ENCODE measurements at regions not wholly inside any gene's neighbourhood (a gene's known extent, or its start where the extent isn't known, plus 50 kb on each side); places are given as distances from the start of the nearest gene placed in this dataset.
"Not testable (repeated sequence)": the region's sequence is repeated elsewhere in the genome, so short reads cannot be mapped to it uniquely, and the experiment has no call there.

DNA sequence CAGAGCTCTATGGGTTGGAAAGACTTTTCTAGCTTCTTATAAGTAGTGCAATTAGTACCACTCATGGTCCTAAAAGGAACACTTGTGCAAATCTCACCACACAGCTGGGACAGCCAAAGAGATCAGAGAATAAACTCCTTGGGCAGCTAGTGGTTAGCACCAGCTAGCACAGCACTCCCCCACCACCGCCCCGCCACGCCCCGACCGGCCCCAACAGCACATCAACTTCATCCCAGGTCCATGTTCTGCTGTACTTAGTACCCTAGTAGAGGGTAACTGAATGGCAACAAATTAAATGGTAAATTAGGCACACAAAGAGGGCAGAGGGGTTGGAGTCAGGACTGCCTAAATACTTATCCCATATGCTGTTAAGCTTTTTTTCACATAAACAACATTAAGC is 118.3 kb upstream of the NPAP1 start:
- H3K79me2 ChIP-seq (ENCODE audit: control insufficient read depth, insufficient read depth, low read length, poor library complexity); H3K79me1 ChIP-seq (ENCODE audit: low read length); H2AFZ ChIP-seq (ENCODE audit: insufficient read depth, low read length, poor library complexity); H3K4me1 ChIP-seq (ENCODE audit: control insufficient read depth in 1 of 2, insufficient read depth in 2 of 2, low read length in 2 of 2); H4K12ac ChIP-seq (ENCODE audit: low read depth, low read length); H3K18ac ChIP-seq (ENCODE audit: low read length); DNase-seq; H3K9ac ChIP-seq (ENCODE audit: low read length); H4K91ac ChIP-seq (ENCODE audit: low read depth, low read length); H3K9me3 ChIP-seq (ENCODE audit: insufficient read depth, low read depth, low read length); H2BK12ac ChIP-seq (ENCODE audit: low read length); H3K4ac ChIP-seq (ENCODE audit: low read depth, low read length); H3K27me3 ChIP-seq (ENCODE audit: insufficient read depth, low read length); H3K23ac ChIP-seq (ENCODE audit: low read length); H3K14ac ChIP-seq (ENCODE audit: low read length); H3K36me3 ChIP-seq (ENCODE audit: control insufficient read depth in 1 of 2, insufficient read depth in 2 of 2, low read length in 2 of 2); H3K27ac ChIP-seq (ENCODE audit: low read depth, low read length); H4K8ac ChIP-seq (ENCODE audit: low read depth, low read length); H2BK5ac ChIP-seq (ENCODE audit: low read depth, low read length, poor library complexity); H2BK120ac ChIP-seq (ENCODE audit: insufficient read depth, low read length, poor library complexity); H3K4me3 ChIP-seq (ENCODE audit: low read depth, low read length); H3K4me2 ChIP-seq (ENCODE audit: low read length); H2AK5ac ChIP-seq (ENCODE audit: low read length): not testable (repeated sequence)
- WGBS (ENCODE audit: extremely low coverage, insufficient coverage, insufficient read length): no CpG with 5 or more reads among the region's 5 CpGs

DNA sequence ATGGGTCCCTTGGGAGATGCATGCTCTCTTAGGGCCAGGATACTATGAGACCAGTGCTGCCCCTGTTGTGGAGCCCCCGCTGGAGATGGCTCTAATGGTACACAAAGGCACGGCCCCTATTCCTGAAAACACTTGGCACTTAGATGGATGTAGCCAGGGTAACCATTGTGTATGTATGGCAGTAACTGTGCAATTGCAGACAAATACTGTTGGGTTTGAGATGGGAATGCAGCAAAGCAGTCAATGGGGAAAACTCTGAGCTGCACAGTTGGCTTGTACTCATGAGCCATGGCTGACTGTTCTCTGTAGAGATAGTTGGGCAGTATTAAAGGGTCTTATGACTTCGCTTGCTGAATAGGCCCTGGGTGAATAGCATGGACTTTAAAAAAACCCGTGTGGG is 67.9 kb upstream of the NPAP1 start:
- no peaks in the 10 kb centered on the region for H3K9me3 ChIP-seq (ENCODE audit: insufficient read depth, low read depth, low read length)
- WGBS (ENCODE audit: extremely low coverage, insufficient coverage, insufficient read length): no CpG with 5 or more reads among the region's 4 CpGs
- no peak overlapping the region for H3K4ac ChIP-seq (ENCODE audit: low read depth, low read length)
- no peak overlapping the region for H4K91ac ChIP-seq (ENCODE audit: low read depth, low read length)
- H3K14ac ChIP-seq (ENCODE audit: low read length): no peak overlapping the region
- H3K4me3 ChIP-seq (ENCODE audit: low read depth, low read length): no peak overlapping the region
- no peak overlapping the region for H2AK5ac ChIP-seq (ENCODE audit: low read length)
- no peak overlapping the region for H2BK12ac ChIP-seq (ENCODE audit: low read length)
- no peak overlapping the region for H3K9ac ChIP-seq (ENCODE audit: low read length)
- H3K79me2 ChIP-seq (ENCODE audit: control insufficient read depth, insufficient read depth, low read length, poor library complexity): no peaks in the 10 kb centered on the region
- H2BK5ac ChIP-seq (ENCODE audit: low read depth, low read length, poor library complexity): no peak overlapping the region
- no peaks in the 10 kb centered on the region for H3K36me3 ChIP-seq (ENCODE audit: control insufficient read depth in 1 of 2, insufficient read depth in 2 of 2, low read length in 2 of 2)
- no peak overlapping the region for H3K18ac ChIP-seq (ENCODE audit: low read length)
- H2AFZ ChIP-seq (ENCODE audit: insufficient read depth, low read length, poor library complexity): no peak overlapping the region
- no peak for DNase-seq
- H4K12ac ChIP-seq (ENCODE audit: low read depth, low read length): no peak overlapping the region
- H3K79me1 ChIP-seq (ENCODE audit: low read length): no peaks in the 10 kb centered on the region
- H3K27me3 ChIP-seq (ENCODE audit: insufficient read depth, low read length): no peaks in the 10 kb centered on the region
- no peak overlapping the region for H4K8ac ChIP-seq (ENCODE audit: low read depth, low read length)
- no peak overlapping the region for H3K4me2 ChIP-seq (ENCODE audit: low read length)
- no peak overlapping the region for H2BK120ac ChIP-seq (ENCODE audit: insufficient read depth, low read length, poor library complexity)
- no peaks in the 10 kb centered on the region for H3K4me1 ChIP-seq (ENCODE audit: control insufficient read depth in 1 of 2, insufficient read depth in 2 of 2, low read length in 2 of 2)
- H3K23ac ChIP-seq (ENCODE audit: low read length): no peak overlapping the region
- H3K27ac ChIP-seq (ENCODE audit: low read depth, low read length): no peak overlapping the region

DNA sequence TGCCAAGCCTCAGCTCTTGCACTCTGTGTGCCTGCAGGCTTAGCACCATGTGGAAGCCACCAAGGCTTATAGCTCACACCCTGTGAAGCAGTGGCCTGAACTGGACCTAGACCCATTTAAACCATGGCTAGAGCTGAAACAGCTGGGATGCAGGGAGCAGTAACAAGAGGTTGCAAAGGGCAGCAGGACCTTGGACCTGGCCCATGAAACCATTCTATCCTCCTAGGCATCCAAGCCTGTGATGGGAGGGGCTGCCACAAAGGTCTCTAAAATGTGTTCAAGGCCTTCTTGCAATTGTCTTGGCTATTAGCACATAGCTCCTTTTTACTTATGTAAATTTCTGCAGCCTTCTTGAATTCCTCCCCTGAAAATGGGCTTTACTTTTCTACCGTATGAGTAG is 57.9 kb upstream of the NPAP1 start:
- Histone ChIP-seq H3K36me3 (ENCODE audit: control insufficient read depth in 1 of 2, insufficient read depth in 2 of 2, low read length in 2 of 2) (no peaks in the 10 kb centered on the region), H3K23ac (ENCODE audit: low read length) (no peak overlapping the region), H2BK120ac (ENCODE audit: insufficient read depth, low read length, poor library complexity) (no peak overlapping the region), H3K79me1 (ENCODE audit: low read length) (no peaks in the 10 kb centered on the region), H3K4ac (ENCODE audit: low read depth, low read length) (no peak overlapping the region), H3K4me1 (ENCODE audit: control insufficient read depth in 1 of 2, insufficient read depth in 2 of 2, low read length in 2 of 2) (no peaks in the 10 kb centered on the region), H3K9me3 (ENCODE audit: insufficient read depth, low read depth, low read length) (peaks cover 16% of the 10 kb centered on the region), H2BK5ac (ENCODE audit: low read depth, low read length, poor library complexity) (no peak overlapping the region), H3K14ac (ENCODE audit: low read length) (no peak overlapping the region), H2BK12ac (ENCODE audit: low read length) (no peak overlapping the region), H4K12ac (ENCODE audit: low read depth, low read length) (no peak overlapping the region), H3K79me2 (ENCODE audit: control insufficient read depth, insufficient read depth, low read length, poor library complexity) (no peaks in the 10 kb centered on the region), H4K91ac (ENCODE audit: low read depth, low read length) (no peak overlapping the region), H3K4me3 (ENCODE audit: low read depth, low read length) (no peak overlapping the region), H3K27ac (ENCODE audit: low read depth, low read length) (no peak overlapping the region), H2AFZ (ENCODE audit: insufficient read depth, low read length, poor library complexity) (no peak overlapping the region), H4K8ac (ENCODE audit: low read depth, low read length) (no peak overlapping the region), H3K9ac (ENCODE audit: low read length) (no peak overlapping the region), H3K27me3 (ENCODE audit: insufficient read depth, low read length) (no peaks in the 10 kb centered on the region), H2AK5ac (ENCODE audit: low read length) (no peak overlapping the region), H3K18ac (ENCODE audit: low read length) (no peak overlapping the region), H3K4me2 (ENCODE audit: low read length) (no peak overlapping the region)
- no CpG with 5 or more reads among the region's 1 CpG for WGBS (ENCODE audit: extremely low coverage, insufficient coverage, insufficient read length)
- DNase-seq: no peak

- no peak overlapping the region for H3K4me2 ChIP-seq (ENCODE audit: low read length)
- H3K27ac ChIP-seq (ENCODE audit: low read depth, low read length): no peak overlapping the region
- DNase-seq: no peak
These were observed 53.9 kb upstream of the NPAP1 start for GRCh38 chr15:24621630-24622215.

More at GRCh38 chr15:24621630-24622215, 53.9 kb upstream of the NPAP1 start:
- H3K4me1 ChIP-seq (ENCODE audit: control insufficient read depth in 1 of 2, insufficient read depth in 2 of 2, low read length in 2 of 2): no peaks in the 10 kb centered on the region
- WGBS (ENCODE audit: extremely low coverage, insufficient coverage, insufficient read length): no CpG with 5 or more reads among the region's 3 CpGs
- no peaks in the 10 kb centered on the region for H3K79me1 ChIP-seq (ENCODE audit: low read length)
- H2BK120ac ChIP-seq (ENCODE audit: insufficient read depth, low read length, poor library complexity): no peak overlapping the region
- H3K4ac ChIP-seq (ENCODE audit: low read depth, low read length): no peak overlapping the region
- no peak overlapping the region for H2AFZ ChIP-seq (ENCODE audit: insufficient read depth, low read length, poor library complexity)
- no peak overlapping the region for H3K18ac ChIP-seq (ENCODE audit: low read length)
- no peak overlapping the region for H3K9ac ChIP-seq (ENCODE audit: low read length)
- no peaks in the 10 kb centered on the region for H3K79me2 ChIP-seq (ENCODE audit: control insufficient read depth, insufficient read depth, low read length, poor library complexity)
- no peak overlapping the region for H3K14ac ChIP-seq (ENCODE audit: low read length)
- no peak overlapping the region for H3K4me3 ChIP-seq (ENCODE audit: low read depth, low read length)
- no peak overlapping the region for H2BK12ac ChIP-seq (ENCODE audit: low read length)
- no peak overlapping the region for H4K91ac ChIP-seq (ENCODE audit: low read depth, low read length)
- no peak overlapping the region for H4K12ac ChIP-seq (ENCODE audit: low read depth, low read length)
- H3K36me3 ChIP-seq (ENCODE audit: control insufficient read depth in 1 of 2, insufficient read depth in 2 of 2, low read length in 2 of 2): no peaks in the 10 kb centered on the region
- peaks cover 16% of the 10 kb centered on the region for H3K9me3 ChIP-seq (ENCODE audit: insufficient read depth, low read depth, low read length)
- no peak overlapping the region for H4K8ac ChIP-seq (ENCODE audit: low read depth, low read length)
- H2AK5ac ChIP-seq (ENCODE audit: low read length): no peak overlapping the region
- no peak overlapping the region for H2BK5ac ChIP-seq (ENCODE audit: low read depth, low read length, poor library complexity)
- no peak overlapping the region for H3K23ac ChIP-seq (ENCODE audit: low read length)
- H3K27me3 ChIP-seq (ENCODE audit: insufficient read depth, low read length): no peaks in the 10 kb centered on the region
